IMR-90 (cell line): ENCODE measurements at regions not wholly inside any gene's neighbourhood (a gene's known extent, or its start where the extent isn't known, plus 50 kb on each side); places are given as distances from the start of the nearest gene placed in this dataset.

Source experiments
- ATAC-seq: fragments of 200-7000 bp; cut with Tn5 transposase; 2 replicates; pipeline ENCODE4 v1.9.1; 2020; ENCODE audit warnings: low read depth, mild to moderate bottlenecking, moderate library complexity
- BruUV-seq: library from RNA; stranded (reverse); fragments of 400-500 nt; replicated peaks from 2 replicates; lab custom pipeline; 2021; lab: Mats Ljungman, UMichigan
- CTCF ChIA-PET: fragments of 300-600 bp; formaldehyde crosslinking; extraction: SDS; loops from one replicate; lab custom pipeline; 2021; ENCODE audit warnings: antibody characterized with exemption; lab: Yijun Ruan, JAX
- POLR2A ChIA-PET: fragments of 300-600 bp; sonication (Branson Sonifier 250); formaldehyde crosslinking; loops from one replicate; lab custom pipeline; 2022; ENCODE audit warnings: antibody characterized with exemption; ENCODE audit not compliant: unreplicated experiment; lab: Charles Lee
- DNase-seq: peaks from one replicate; pipeline ENCODE4 v3.0.0; 2013
- H2AFZ ChIP-seq: replicated peaks from 2 replicates; pipeline ENCODE3; 2013; ENCODE audit warnings: low read length, mild to moderate bottlenecking; ENCODE audit not compliant: poor library complexity
- H2AK5ac ChIP-seq: 2 replicates; pipeline ENCODE4 v1.6.1; 2013; ENCODE audit warnings: low read depth, low read length, inconsistent platforms
- H2AK9ac ChIP-seq: replicated peaks from 2 replicates; pipeline ENCODE3; 2013; ENCODE audit warnings: mild to moderate bottlenecking, low read depth, low read length, moderate library complexity; ENCODE audit not compliant: poor library complexity
- H2BK120ac ChIP-seq: 2 replicates; pipeline ENCODE4 v1.6.1; 2013; ENCODE audit warnings: low read depth, low read length, inconsistent platforms
- H2BK15ac ChIP-seq: 3 replicates; pipeline ENCODE4 v1.6.1; 2013; ENCODE audit warnings: low read depth, low read length, inconsistent platforms
- H2BK20ac ChIP-seq: 2 replicates; pipeline ENCODE4 v1.6.1; 2013; ENCODE audit warnings: low read depth, mild to moderate bottlenecking, inconsistent platforms, low read length, moderate library complexity
- H2BK5ac ChIP-seq: 2 replicates; pipeline ENCODE4 v1.6.1; 2013; ENCODE audit warnings: mild to moderate bottlenecking, low read depth, low read length, inconsistent platforms; ENCODE audit not compliant: poor library complexity, severe bottlenecking
- H3K14ac ChIP-seq: replicated peaks from 2 replicates; pipeline ENCODE4 v1.6.1; 2013; ENCODE audit warnings: low read depth, low read length, inconsistent platforms
- H3K18ac ChIP-seq: 2 replicates; pipeline ENCODE4 v1.6.1; 2013; ENCODE audit warnings: low read depth, low read length, control low read depth
- H3K23ac ChIP-seq: 2 replicates; pipeline ENCODE4 v1.6.1; 2013; ENCODE audit warnings: low read depth, low read length, inconsistent platforms
- H3K27ac ChIP-seq: 2 replicates; pipeline ENCODE4 v1.5.1; 2013; ENCODE audit warnings: mild to moderate bottlenecking, control low read depth, low read length; ENCODE audit not compliant: insufficient read depth
- H3K27me3 ChIP-seq: 2 replicates; pipeline ENCODE4 v1.6.1; 2013; ENCODE audit warnings: low read length; ENCODE audit not compliant: control insufficient read depth, insufficient read depth
- H3K36me3 ChIP-seq: 2 replicates; pipeline ENCODE4 v1.6.1; 2013; ENCODE audit warnings: low read length, mixed read lengths; ENCODE audit not compliant: control insufficient read depth, insufficient read depth
- H3K4ac ChIP-seq: 2 replicates; pipeline ENCODE4 v1.6.1; 2013; ENCODE audit warnings: low read depth, low read length, inconsistent platforms
- H3K4me1 ChIP-seq: 2 replicates; pipeline ENCODE4 v1.6.1; 2013; ENCODE audit warnings: low read length, mixed read lengths; ENCODE audit not compliant: control insufficient read depth, insufficient read depth
- H3K4me2 ChIP-seq: 2 replicates; pipeline ENCODE4 v1.6.1; 2013; ENCODE audit warnings: low read depth, mild to moderate bottlenecking, control low read depth, low read length, moderate library complexity
- H3K4me3 ChIP-seq: 2 replicates; pipeline ENCODE4 v1.5.1; 2013; ENCODE audit warnings: low read depth, mild to moderate bottlenecking, control low read depth, low read length, moderate library complexity; ENCODE audit not compliant: insufficient read depth
- H3K56ac ChIP-seq: 2 replicates; pipeline ENCODE4 v1.6.1; 2013; ENCODE audit warnings: low read length, inconsistent platforms; ENCODE audit not compliant: insufficient read depth; ENCODE audit errors: extremely low read depth
- H3K79me1 ChIP-seq, 2 experiments: 2 replicates each; pipeline ENCODE4 v1.6.1; 2013; ENCODE audit warnings: low read length in 2 of 2, inconsistent platforms in 1 of 2, low read depth in 1 of 2
- H3K9ac ChIP-seq: 2 replicates; pipeline ENCODE4 v1.6.1; 2013; ENCODE audit warnings: low read depth, low read length, control low read depth
- H3K9me1 ChIP-seq: 2 replicates; pipeline ENCODE4 v1.6.1; 2013; ENCODE audit warnings: low read length, inconsistent platforms; ENCODE audit not compliant: insufficient read depth
- H3K9me3 ChIP-seq: 2 replicates; pipeline ENCODE4 v1.6.1; 2013; ENCODE audit warnings: low read length; ENCODE audit not compliant: control insufficient read depth, insufficient read depth
- H4K20me1 ChIP-seq: 2 replicates; pipeline ENCODE4 v1.6.1; 2013; ENCODE audit warnings: low read length, inconsistent platforms; ENCODE audit not compliant: insufficient read depth
- H4K5ac ChIP-seq: 2 replicates; pipeline ENCODE4 v1.6.1; 2013; ENCODE audit warnings: mild to moderate bottlenecking, low read depth, low read length, control low read depth
- H4K8ac ChIP-seq, 2 experiments: 2 replicates each; pipeline ENCODE4 v1.6.1; 2013; ENCODE audit warnings: low read depth in 2 of 2, low read length in 2 of 2, control low read depth in 1 of 2, inconsistent platforms in 1 of 2
- H4K91ac ChIP-seq: 2 replicates; pipeline ENCODE4 v1.6.1; 2013; ENCODE audit warnings: low read depth, low read length, inconsistent platforms; ENCODE audit not compliant: insufficient read depth
- BHLHE40 ChIP-seq: fragments of 150-350 bp; IDR thresholded peaks from 2 replicates; pipeline ENCODE4 v1.6.1; 2016; ENCODE audit warnings: mild to moderate bottlenecking, low read depth, low read length
- CEBPB ChIP-seq: IDR thresholded peaks from 2 replicates; pipeline ENCODE4 v1.6.1; 2012; ENCODE audit warnings: low read depth, low read length, improper control_type of control experiment
- CTCF ChIP-seq: conservative IDR thresholded peaks from 2 replicates; pipeline ENCODE4 v1.5.1; 2012; ENCODE audit warnings: mild to moderate bottlenecking, low read depth, low read length, improper control_type of control experiment
- FOS ChIP-seq: fragments of 150-350 bp; IDR thresholded peaks from 2 replicates; pipeline ENCODE4 v1.6.1; 2016; ENCODE audit warnings: low read depth, low read length
- MAFK ChIP-seq: IDR thresholded peaks from 2 replicates; pipeline ENCODE4 v1.6.1; 2012; ENCODE audit warnings: low read depth, low read length, improper control_type of control experiment
- MXI1 ChIP-seq: IDR thresholded peaks from 2 replicates; pipeline ENCODE4 v1.6.1; 2012; ENCODE audit warnings: low read depth, mild to moderate bottlenecking, low read length, moderate library complexity, borderline replicate concordance
- NFE2L2 ChIP-seq: fragments of 150-350 bp; IDR thresholded peaks from 2 replicates; pipeline ENCODE4 v1.6.1; 2016; ENCODE audit warnings: low read depth, mild to moderate bottlenecking, low read length
- POLR2A ChIP-seq: IDR thresholded peaks from 2 replicates; pipeline ENCODE4 v1.6.1; 2012; ENCODE audit warnings: mild to moderate bottlenecking, low read depth, low read length
- RFX5 ChIP-seq: IDR thresholded peaks from 2 replicates; pipeline ENCODE4 v1.8.0; 2012; ENCODE audit warnings: low read depth, mild to moderate bottlenecking, low read length, moderate library complexity
- SMC3 ChIP-seq: fragments of 150-350 bp; IDR thresholded peaks from 2 replicates; pipeline ENCODE4 v1.6.1; 2016; ENCODE audit warnings: low read depth, mild to moderate bottlenecking, antibody characterized with exemption, low read length, moderate library complexity
- WGBS, 2 experiments: methylation state at CpG; one replicate each; pipeline versions ENCODE4 v1.1.5 to v1.1.7; 2013; ENCODE audit warnings: missing lambda C conversion rate in 2 of 2; ENCODE audit not compliant: insufficient read length in 1 of 2; ENCODE audit errors: extremely low coverage in 2 of 2; 5-methylcytosine and 5-hydroxymethylcytosine counted together
- dilution Hi-C: fragments of 300-500 bp; cut with HindIII; formaldehyde crosslinking; loops from one replicate; pipeline ENCODE4 v1.14.3; 2018; ENCODE audit warnings: low sequenced_read_pairs; ENCODE audit not compliant: unreplicated experiment
- in situ Hi-C: fragments of 300-500 bp; cut with MboI; formaldehyde crosslinking; loops from 3 replicates; pipeline ENCODE4 v1.14.3; 2019; ENCODE audit warnings: low sequenced_read_pairs, inconsistent platforms, mixed read lengths
- intact Hi-C: fragments of 100-400 bp; cut with micrococcal nuclease; formaldehyde crosslinking; loops from 2 replicates; pipeline ENCODE4 v1.10.0; 2022
- TF ChIP-seq, protein P1 (sequence below): fragments of 150-350 bp; IDR thresholded peaks from 2 replicates; pipeline ENCODE4 v1.6.1; 2017; ENCODE audit warnings: mild to moderate bottlenecking, antibody characterized with exemption, low read length, low read depth
- TF ChIP-seq, protein P2 (sequence below): fragments of 150-350 bp; IDR thresholded peaks from 2 replicates; pipeline ENCODE4 v1.6.1; 2016; ENCODE audit warnings: low read depth, mild to moderate bottlenecking, low read length, moderate library complexity, borderline replicate concordance

DNA sequence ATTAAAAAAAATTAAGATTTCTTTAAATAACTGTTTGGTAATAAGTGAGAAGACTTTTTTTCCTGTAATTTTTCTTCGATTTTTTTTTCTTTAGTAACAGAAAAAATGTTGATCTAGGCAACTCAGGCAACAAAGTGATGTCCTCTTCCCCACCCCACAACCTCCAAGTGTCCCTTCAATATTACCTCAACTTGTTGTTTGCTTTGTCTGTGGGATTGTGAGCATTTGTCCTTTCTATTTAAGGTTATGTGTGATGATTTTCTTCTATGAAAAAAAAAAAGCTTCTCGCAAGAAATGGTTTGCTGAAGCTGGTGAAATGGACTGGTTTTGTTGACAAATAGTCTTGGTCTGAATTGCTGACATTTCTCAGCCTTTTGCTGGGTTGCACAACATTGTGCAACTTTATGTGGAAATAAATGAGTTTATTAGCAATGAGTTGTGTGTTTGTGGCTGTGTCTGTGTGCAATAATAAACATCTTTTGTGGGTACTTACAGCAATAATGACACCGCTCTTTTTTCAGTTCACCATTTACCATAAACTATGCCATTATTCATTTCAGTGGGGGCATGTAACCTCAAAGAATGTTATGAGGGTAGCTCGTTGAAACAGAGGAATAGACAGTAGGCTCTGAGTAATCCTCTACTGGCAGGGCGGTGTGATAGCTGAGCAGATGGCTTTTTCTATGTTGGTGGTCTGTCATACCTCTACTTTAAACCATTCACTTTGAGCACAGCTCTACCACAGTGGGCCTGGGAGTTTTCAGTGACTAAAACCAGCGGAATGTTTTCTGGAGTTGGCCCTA is 218.4 kb downstream of the HLX start:
- Histone ChIP-seq H3K4ac (peak overlapping the region; percentile 58), H2AFZ (no peak overlapping the region), H3K79me1 (no peaks in the 10 kb centered on the region), H3K9me1 (peaks cover 3% of the 10 kb centered on the region), H3K36me3 (no peaks in the 10 kb centered on the region), H4K5ac (peak overlapping the region; percentile 53; the same call in 1 of the 2 replicates), H3K23ac (no peak overlapping the region), H3K56ac (no peak overlapping the region), H3K14ac (no peak overlapping the region), H3K4me2 (no peak overlapping the region), H4K91ac (0 out of 2 replicates have a peak overlapping the region, but pooled peaks have one; percentile 45), H3K9me3 (peaks cover 6% of the 10 kb centered on the region; the same call in 1 of the 2 replicates), H3K27me3 (no peaks in the 10 kb centered on the region), H2BK20ac (peak overlapping the region; percentile 66; the same call in 1 of the 2 replicates), H3K4me1 (peaks cover 17% of the 10 kb centered on the region), H3K18ac (peak overlapping the region; percentile 84), H2BK120ac (peak overlapping the region; percentile 78; the same call in 1 of the 2 replicates), H2AK9ac (no peak overlapping the region), H3K27ac (peak overlapping the region; percentile 3; the same call in 1 of the 2 replicates), H2BK5ac (peak overlapping the region; percentile 58), H2AK5ac (0 out of 2 replicates have a peak overlapping the region, but pooled peaks have one; percentile 44), H4K8ac (no peak overlapping the region; a peak in 1 of 4 replicates), H3K4me3 (no peak overlapping the region), H2BK15ac (peak overlapping the region; percentile 13; the same call in 1 of the 3 replicates), H3K9ac (no peak overlapping the region), H4K20me1 (no peaks in the 10 kb centered on the region)
- dilution Hi-C loops = no loop called here
- ATAC-seq (peak; percentile 72), DNase-seq (peak; percentile 88)
- CTCF ChIA-PET = interaction anchor here (0.7 to 0.9 kb wide), 3 partner anchors 25 to 300 kb away, joined by 3 read pairs; no protein-coding TSS in a partner anchor
- no TSS peak for BruUV-seq
- 80% methylated on average over 1 of the region's 6 CpGs; no CpG with 5 or more reads in 1 of the 2 experiments for WGBS, 2 experiments
- POLR2A ChIA-PET = interaction anchor here (0.6 kb wide), 1 partner anchor 121 kb away, joined by 3 read pairs; no protein-coding TSS in a partner anchor
- intact Hi-C loops = loop anchor here (2.0 kb wide), 2 partner anchors 215 to 339 kb away; no protein-coding TSS in a partner anchor
- in situ Hi-C loops = loop anchor here (10.0 kb wide), 1 partner anchor 213 kb away; no protein-coding TSS in a partner anchor
- TF ChIP-seq BHLHE40 (peak; percentile 34; the same call in 1 of the 2 replicates), FOS (peak; percentile 59; the same call in 1 of the 2 replicates), SMC3 (no peak), RFX5 (no peak), CEBPB (peak; percentile 100), CTCF (no peak), NFE2L2 (peak; percentile 81), POLR2A (no peak), MAFK (0 out of 2 replicates have a peak, but pooled peaks have one; percentile 27), MXI1 (no peak)
- TF ChIP-seq, protein P1, sequence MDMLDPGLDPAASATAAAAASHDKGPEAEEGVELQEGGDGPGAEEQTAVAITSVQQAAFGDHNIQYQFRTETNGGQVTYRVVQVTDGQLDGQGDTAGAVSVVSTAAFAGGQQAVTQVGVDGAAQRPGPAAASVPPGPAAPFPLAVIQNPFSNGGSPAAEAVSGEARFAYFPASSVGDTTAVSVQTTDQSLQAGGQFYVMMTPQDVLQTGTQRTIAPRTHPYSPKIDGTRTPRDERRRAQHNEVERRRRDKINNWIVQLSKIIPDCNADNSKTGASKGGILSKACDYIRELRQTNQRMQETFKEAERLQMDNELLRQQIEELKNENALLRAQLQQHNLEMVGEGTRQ = no peak
- TF ChIP-seq, protein P2, sequence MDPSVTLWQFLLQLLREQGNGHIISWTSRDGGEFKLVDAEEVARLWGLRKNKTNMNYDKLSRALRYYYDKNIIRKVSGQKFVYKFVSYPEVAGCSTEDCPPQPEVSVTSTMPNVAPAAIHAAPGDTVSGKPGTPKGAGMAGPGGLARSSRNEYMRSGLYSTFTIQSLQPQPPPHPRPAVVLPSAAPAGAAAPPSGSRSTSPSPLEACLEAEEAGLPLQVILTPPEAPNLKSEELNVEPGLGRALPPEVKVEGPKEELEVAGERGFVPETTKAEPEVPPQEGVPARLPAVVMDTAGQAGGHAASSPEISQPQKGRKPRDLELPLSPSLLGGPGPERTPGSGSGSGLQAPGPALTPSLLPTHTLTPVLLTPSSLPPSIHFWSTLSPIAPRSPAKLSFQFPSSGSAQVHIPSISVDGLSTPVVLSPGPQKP = no peak
